Jurkat, Clone E6-1 (cell line): ENCODE measurements at regions not wholly inside any gene's neighbourhood (a gene's known extent, or its start where the extent isn't known, plus 50 kb on each side); places are given as distances from the start of the nearest gene placed in this dataset.

Experiments
- DNase-seq: peaks from one replicate; pipeline ENCODE4 v3.0.0-alpha.2; 2011; ENCODE audit warnings: low read depth, low spot score
- H3K4me3 ChIP-seq: 2 replicates; pipeline ENCODE4 v1.5.1; 2011; ENCODE audit warnings: mild to moderate bottlenecking, low read length, control low read depth, moderate library complexity

DNA sequence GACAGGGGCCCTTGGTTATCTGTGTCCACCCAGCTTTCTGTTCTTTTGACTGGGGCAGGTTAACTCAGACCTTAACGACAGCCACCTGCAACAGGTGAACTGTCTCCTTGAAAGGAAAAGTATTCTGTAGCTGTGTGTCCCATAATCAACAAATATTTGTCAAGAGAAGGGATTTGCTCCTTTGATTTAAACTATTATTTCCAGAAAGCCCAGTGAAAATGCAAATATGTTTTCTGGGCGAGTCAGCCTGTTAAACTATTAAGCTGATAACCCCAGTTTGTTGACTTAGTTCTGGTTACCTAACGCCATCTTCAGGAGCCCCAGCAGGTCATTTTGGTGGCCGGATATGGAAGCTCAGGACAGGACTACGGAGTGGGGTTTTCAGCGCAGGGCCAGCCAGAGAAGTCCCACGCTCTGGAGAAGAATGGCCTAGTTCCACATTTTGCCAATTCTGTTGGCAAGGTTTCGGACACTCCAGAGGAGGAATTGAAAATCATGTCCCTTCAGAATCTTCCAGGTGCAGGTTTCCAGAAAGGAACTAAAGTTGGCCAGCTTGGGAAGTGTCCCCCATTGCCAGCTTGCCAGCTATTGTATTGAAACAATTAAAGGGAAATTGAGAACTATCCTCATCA, 54.5 kb downstream of the ADRA2A start:
- no peak overlapping the region for H3K4me3 ChIP-seq
- no peak for DNase-seq

DNA sequence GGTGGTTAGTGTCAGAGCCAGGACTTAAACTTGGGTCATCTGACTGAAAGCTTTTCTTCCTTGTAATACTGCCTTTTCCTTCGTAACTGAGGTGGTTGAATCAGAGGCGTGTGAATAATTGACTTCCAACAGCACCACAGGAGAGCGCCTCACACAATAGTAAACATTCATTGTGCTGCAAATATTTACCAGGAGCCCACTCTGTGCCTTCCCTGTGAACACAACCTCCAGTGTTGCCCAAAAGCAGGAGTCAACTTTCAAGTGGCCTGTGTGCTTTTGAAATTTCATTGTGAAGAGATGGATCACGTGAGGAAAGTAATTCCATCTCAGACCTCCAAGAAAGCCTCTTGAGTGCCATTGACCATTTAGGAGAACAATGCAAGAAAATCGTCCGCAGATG, 60.2 kb downstream of the ADRA2A start:
- no peak overlapping the region for H3K4me3 ChIP-seq
- no peak for DNase-seq

- H3K4me3 ChIP-seq = no peak overlapping the region
- DNase-seq = no peak
Observed at GRCh38 chr10:111137587-111137986, 60.8 kb downstream of the ADRA2A start.

DNA sequence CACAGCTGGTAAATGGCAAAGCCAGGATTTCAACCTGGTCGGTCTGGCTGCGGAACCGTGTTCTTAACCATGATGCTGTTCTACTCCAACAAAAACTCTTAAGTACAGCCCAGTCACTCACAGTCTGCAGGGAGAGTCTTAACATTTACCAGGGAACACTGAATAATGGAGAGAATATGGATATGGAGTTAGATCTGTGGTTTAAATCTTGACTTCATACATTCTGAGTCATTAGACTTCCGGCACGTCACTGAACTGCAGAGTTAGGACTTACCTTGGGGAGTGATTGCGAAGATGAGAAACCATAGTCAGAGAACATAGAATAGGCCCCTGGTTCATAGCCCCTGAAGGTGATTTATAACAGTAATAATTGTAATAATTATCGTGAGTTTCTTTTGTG, 61.7 kb downstream of the ADRA2A start:
- H3K4me3 ChIP-seq = no peak overlapping the region
- no peak for DNase-seq

DNA sequence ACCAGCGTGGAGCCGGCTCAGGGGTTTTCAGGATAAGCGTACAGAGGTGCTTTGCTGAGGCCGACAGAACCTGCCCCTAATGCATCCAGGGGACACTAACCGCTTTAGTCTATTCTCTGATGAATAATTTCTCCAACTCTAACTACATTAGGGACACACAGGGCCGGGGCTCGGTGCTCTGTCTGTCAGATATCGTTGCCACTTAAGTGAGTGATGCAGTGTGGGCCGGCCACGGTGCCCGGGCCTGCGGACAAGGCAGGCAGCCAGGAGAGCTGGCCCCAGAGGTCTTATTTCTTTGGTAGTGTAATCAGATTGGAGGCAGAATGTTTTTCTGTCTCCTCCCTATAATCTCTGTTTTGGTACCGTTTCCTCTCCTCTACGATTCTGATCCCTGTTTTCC, 62.7 kb downstream of the ADRA2A start:
- no peak overlapping the region for H3K4me3 ChIP-seq
- no peak for DNase-seq

DNA sequence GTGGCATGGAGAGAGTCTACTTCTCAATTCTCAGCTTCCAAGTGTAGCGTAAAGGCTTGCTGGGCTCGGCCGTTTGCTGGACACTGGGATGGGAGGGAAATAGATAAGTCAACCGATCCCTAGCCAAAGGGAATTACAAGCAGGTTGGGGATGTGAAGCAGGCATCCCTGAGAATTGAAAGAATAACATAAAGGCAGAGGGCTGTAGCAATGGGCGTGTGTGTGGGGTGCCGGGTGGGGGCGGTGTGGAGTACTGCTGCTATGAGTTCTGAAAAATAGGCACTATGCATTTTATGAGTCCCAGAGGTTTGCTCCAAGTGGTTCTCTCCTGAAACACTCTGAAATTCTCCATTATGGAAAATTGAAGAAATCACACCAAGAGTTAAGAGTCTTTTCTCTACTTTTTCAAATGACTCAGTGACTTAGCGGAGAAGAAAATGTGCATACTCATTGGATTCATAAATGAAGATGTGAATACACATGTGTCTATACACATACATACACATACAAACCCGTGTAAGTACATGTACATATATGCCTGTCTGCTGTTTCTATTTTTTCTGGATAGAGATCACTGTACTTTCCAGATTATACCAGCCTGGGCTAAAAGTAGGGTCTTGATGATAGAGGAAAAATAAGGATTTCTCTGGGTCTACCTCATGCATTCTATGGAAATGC, 65.4 kb downstream of the ADRA2A start:
- H3K4me3 ChIP-seq = no peak overlapping the region
- no peak for DNase-seq

- peak; percentile 50 for DNase-seq
- no peak overlapping the region for H3K4me3 ChIP-seq
Observed at GRCh38 chr10:111146025-111146640, 69.3 kb downstream of the ADRA2A start.

DNA sequence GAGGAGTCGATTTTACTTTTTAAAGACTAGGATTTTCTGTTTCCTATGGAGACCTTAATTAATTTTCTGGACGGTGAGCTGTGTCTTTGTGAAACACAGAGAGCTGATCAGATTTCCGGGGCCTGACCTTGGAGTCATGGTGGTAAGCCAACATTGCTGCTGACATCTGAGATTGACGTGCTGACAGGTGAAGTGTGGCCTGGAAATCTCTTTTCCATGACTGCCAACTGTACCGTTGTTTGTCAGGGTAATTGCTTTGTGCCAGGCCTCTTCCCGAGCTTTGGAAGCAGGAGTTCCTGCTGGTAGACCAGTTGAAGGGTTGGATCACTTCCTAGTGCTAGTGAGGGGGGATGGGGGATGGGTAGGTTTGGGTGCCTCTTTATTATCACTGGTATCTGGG, 71.2 kb downstream of the ADRA2A start:
- no peak overlapping the region for H3K4me3 ChIP-seq
- no peak for DNase-seq

- no peak overlapping the region for H3K4me3 ChIP-seq
- DNase-seq = no peak
Observed at GRCh38 chr10:111148440-111148839, 71.6 kb downstream of the ADRA2A start.

- no peak for DNase-seq
- no peak overlapping the region for H3K4me3 ChIP-seq
Observed at GRCh38 chr10:111150691-111151090, 73.9 kb downstream of the ADRA2A start.

GRCh38 chr10:111151595-111152307, 74.9 kb downstream of the ADRA2A start:
- H3K4me3 ChIP-seq = no peak overlapping the region
- DNase-seq = no peak

DNA sequence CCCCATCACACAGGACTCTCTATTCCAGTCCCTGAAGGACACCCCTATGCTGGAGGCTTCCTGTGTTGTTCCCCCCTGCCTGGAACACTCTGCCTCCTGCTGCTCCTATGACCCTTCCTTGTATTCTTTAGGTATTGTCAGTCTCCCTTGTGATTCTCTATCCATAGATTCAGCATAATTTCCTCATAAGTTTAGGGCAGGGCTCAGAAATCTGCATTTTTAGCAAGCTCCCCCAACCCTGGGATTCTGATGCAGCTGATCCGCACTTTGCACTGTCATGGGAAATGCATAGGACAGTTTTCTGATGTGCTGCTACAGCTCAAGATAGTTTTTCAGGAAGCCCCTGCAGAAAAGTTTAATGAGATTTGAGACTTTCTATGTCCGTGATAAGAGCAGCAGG, 79.9 kb downstream of the ADRA2A start:
- no peak for DNase-seq
- H3K4me3 ChIP-seq = no peak overlapping the region

GRCh38 chr10:111158595-111158994, 81.8 kb downstream of the ADRA2A start:
- DNase-seq = no peak
- H3K4me3 ChIP-seq = no peak overlapping the region

DNA sequence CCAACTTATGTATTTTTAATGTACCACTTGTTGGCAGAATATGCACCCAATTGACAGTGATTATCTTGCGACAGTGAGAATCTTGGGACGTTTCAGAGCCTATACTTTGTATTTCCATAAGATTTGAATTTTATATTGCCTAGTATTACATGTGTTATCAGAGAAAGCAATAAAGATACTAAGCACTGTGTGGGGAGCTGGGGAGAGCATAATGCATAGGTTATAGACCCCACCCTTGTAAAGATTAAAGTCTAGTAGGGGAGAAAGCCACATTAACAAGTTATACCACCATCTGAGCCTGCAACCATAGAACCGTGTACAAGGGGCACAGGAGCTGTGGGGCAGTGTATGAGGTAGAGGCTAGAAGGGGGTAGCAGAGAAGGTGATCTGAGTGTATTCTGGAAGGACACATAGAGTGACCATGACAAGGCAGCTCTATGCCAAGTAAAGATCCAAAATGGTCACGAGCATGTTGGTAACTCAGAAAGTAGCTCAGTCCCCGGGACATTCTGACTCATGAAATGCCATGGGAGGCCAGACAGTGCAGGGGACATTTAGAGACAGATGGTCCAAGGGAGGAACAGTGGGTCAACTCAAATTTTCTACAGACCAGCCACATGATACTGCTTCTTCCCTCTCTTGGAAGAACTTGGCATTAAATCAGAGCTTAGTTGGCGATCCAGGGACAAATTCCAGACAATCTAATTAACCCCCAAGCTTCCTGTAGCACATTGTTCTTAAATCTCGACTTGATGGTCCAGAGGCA, 84.5 kb downstream of the ADRA2A start:
- H3K4me3 ChIP-seq = no peak overlapping the region
- DNase-seq = no peak

DNA sequence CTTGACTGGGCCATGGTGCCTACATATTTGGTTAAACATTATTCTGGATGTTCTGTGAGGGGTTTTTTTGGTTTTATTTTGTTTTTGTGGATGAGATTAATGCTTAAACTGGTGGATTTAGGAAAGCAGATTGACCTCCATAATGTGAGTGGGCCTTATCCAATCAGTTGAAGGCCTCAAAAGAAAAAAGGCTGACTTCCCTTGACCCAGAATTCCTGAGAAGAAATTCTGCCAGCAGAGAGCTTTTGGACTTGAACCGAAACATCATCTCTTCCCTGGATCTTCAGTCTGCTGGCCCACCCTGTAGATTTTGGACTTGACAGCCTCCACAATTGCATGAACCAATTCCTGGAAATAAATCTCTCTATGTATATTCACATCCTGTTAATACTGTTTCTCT, 94.4 kb downstream of the ADRA2A start:
- DNase-seq = no peak
- H3K4me3 ChIP-seq = no peak overlapping the region

DNA sequence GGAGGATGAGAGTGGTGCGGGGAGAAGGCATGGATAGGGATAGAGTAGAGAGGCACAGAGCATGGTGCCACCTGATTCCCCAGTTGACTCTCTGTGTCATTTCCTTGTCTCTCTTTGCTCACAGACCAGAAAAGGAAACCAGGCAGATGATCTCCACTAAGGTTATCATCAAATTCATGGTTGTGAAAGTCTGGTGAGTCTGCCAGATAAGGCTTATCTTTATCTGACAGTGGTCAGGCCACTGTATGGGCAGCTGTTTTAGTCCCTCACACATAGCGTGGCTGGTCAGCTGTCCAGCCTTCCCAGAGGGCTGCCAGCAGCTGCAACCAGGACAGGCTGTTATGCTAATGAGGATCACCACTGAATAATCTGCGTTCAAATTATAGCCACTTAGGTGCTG, 99.0 kb downstream of the ADRA2A start:
- H3K4me3 ChIP-seq = no peak overlapping the region
- DNase-seq = no peak

- H3K4me3 ChIP-seq = no peak overlapping the region
- DNase-seq = no peak
Observed at GRCh38 chr10:111177379-111177778, 100.5 kb downstream of the ADRA2A start.

GRCh38 chr10:111179514-111179913, 102.7 kb downstream of the ADRA2A start:
- no peak for DNase-seq

GRCh38 chr10:111186358-111186757, 109.5 kb downstream of the ADRA2A start:
- DNase-seq = no peak

More at GRCh38 chr10:111179514-111179913, 102.7 kb downstream of the ADRA2A start:
- no peak overlapping the region for H3K4me3 ChIP-seq

More at GRCh38 chr10:111186358-111186757, 109.5 kb downstream of the ADRA2A start:
- H3K4me3 ChIP-seq = no peak overlapping the region
